H54 (cell line): ENCODE measurements at regions not wholly inside any gene's neighbourhood (a gene's known extent, or its start where the extent isn't known, plus 50 kb on each side); places are given as distances from the start of the nearest gene placed in this dataset.
A peak's percentile ranks its signal among the peaks of the same experiment; 100 is the strongest.

Experiments used
- DNase-seq: peaks from one replicate; pipeline ENCODE4 v3.0.0; 2011; ENCODE audit warnings: low spot score, mixed read lengths; ENCODE audit not compliant: insufficient read length
- FAIRE-seq: peaks from 3 replicates; lab custom pipeline; 2011; peaks lifted over from hg19 to GRCh38; lab: Jason Lieb, UNC
- POLR2A ChIP-seq: IDR thresholded peaks from 2 replicates; pipeline ENCODE4 v1.6.1; 2011; ENCODE audit warnings: low read depth, mild to moderate bottlenecking, low read length

DNA sequence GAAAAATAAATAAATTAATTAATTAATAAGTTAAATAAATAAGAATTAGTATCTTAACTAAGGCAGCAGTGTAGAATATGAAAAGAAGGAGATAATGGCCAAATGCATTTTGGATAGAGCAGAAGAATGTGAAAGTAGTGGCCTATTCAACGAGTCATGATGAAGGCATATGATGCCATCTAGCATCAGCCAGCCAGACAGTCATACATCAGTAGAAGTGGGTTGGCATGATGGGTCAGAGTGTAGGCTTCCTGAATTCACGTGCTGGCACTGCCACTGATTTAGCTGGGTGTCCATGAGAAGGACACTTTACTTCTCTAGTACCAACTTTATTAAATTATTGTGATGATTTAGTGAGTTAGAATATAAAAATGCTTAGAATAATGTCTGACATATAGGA, 256.1 kb upstream of the ARPP21 start:
- FAIRE-seq (no peak), DNase-seq (no peak)
- no peak for TF ChIP-seq POLR2A

DNA sequence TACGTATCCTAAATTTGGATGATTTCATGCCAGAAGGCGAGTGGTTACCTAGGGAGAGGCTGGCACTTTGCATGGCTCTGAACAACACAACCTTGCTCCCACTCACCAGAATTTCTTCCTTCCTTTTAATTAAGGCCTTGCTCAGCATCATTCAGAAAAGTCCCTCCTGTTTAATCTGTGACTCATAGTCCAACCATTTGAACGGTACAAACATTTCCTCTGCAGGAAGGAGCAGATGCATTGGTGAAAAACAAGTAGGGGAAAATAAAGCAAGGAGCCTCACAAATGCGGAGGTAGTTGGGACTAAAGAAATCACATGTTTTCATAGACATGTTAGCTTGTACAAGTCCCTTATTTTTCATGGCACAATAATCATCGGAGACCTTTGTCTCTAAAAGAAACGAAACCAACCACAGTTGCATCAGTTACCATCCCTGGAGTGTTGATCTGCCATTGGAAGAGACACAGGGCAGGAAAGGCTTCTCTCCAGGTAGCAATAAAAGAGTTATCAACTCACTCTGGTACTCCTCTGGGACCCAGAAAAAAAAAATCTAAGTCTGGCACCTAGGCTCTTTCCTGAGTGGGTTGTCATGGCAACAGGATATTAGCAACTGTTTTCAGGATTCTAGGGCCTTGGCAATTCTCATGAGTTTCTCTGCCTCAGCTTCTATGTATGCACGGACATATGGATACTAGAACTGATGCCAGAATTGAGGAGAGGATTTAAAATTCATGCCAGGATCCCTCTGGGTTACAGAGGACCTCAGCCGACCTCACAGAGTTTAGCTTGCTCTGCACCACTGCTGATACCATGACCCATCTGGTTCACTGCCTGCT, 255.4 kb upstream of the ARPP21 start:
- FAIRE-seq (peak; percentile 15), DNase-seq (no peak)
- no peak for TF ChIP-seq POLR2A

DNA sequence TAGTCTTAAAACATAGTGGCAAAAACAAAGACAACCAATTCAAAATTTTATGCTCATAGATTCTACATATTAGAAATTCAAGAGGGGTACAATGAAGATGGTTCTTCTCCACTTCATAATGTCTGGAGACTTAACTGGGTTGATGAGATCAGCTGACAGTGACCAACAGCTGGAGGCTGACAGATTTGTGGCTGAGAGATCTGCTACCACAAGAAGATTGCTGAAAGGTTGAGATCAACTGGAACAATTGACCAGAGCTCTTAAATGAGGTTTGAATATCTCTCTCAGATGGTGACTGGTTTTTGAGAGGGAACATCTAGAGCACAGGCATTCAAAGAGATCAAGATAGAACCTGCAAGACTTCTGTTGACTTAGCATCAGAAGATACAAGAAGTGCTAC, 254.1 kb upstream of the ARPP21 start:
- no peak for TF ChIP-seq POLR2A
- DNase-seq (no peak), FAIRE-seq (no peak)

DNA sequence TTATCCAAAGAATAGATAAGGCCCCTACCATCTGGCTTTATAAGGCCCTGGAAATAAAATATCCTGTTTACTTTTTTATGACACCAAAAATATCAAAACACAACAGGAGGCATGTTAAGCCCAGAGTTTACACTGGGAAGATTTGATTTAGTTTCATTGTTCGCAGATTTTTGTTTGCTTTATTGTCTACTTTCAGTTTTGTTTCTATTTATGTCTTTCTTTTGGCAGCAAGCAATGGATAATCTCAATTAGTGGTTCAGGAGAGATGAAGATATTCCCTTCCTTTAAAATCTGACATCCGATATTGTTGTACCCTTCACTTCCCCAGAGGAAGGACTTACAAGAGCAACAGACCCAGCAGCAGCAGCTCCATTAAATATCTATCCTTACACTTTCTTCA, 249.4 kb upstream of the ARPP21 start:
- TF ChIP-seq POLR2A: no peak
- DNase-seq (no peak), FAIRE-seq (no peak)

DNA sequence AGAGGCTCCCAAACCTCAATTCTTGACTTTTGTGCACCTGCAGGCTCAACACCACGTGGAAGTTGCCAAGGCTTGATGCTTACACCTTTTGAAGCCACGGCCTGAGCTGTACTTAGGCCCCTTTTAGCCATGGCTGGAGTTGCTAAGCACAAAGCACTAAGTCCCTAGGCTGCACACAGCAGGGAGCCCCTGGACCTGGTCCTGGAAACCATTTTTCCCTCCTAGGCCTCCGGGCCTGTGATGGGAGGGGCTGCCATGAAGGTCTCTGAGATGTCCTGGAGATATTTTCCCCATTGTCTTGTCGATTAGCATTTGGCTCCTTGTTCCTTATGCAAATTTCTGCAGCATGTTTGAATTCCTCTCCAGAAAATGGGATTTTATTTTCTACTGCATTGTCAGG, 247.1 kb upstream of the ARPP21 start:
- DNase-seq: no peak
- FAIRE-seq: no peak
- no peak for TF ChIP-seq POLR2A

DNA sequence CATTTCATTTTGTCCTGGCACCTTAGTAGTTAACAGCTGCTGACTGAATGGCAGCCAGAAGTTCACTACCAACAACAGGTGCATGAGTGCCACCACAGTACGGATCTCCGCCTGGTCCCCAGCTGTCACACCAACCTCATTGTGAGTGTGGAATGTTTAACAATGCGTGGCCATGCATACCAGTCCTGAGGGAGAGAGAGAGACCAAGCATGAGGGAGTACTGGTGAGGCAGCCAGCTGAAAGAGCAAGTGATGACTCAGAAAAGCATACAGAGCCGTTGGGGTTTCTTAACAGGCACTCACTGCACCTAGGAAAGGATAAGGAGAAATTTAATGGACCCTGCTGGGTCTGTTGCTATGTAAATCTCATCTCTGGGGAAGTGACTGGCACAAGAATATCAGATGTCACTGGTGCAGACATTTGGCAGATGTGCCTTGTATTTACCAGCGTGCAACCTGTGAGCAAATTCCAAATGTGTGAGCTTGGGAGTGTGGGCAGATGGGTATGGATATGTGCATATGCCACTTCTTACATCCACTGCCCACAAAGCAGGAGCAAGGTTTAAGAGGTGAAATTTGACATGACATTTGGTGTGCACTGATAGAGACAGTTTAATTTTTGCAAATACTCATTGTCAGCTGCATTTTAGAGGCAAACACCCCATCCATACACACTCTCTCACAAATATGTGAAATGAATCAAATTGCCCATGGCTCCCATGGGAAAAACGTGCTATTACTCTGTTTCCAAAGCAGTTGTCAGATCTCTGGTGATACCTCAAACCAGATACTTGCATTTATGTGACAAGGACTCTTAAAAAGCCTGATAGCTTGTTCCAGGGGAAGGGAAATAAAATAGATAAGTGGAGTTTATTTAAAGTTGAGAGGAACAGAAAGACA, 245.2 kb upstream of the ARPP21 start:
- FAIRE-seq (no peak), DNase-seq (no peak)
- TF ChIP-seq POLR2A: no peak

DNA sequence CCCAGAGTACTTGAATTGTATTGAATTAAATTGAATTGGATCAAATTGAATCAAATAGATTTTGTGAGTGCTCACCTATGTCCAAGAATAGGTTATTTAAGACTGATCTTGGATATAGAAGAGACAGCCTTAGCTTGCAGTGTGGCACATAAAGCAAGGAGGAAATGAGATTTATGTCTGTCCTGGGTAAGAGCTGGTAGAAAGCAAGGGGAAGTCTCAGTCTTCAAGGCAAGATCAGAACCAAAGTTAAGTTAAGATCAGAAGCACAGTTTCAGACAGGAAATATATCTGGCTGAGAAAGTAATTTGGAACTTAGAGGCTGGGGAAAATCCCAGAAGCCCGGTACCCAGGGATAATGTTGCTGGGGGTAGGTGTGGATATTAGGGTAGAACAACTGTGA, 244.4 kb upstream of the ARPP21 start:
- FAIRE-seq (no peak), DNase-seq (no peak)
- no peak for TF ChIP-seq POLR2A

DNA sequence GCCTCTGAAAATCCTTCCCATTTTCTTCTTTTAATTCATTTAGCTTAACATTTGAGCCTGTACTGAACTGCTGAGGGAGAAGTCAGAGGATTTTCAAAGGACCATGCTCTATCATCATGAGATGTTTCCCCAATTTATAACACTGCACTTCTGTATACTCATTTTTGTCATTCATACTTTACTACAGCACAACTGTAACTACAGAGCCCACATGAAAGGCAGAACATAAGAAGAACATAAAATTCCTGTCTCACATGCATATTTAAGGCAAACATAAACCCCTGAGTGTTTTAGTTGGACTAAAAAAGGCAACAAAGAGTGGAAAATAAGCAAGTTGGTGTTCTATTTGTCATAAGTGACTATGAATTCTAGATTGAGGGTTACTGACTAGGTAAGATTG, 237.7 kb upstream of the ARPP21 start:
- no peak for DNase-seq
- FAIRE-seq: no peak
- no peak for TF ChIP-seq POLR2A

DNA sequence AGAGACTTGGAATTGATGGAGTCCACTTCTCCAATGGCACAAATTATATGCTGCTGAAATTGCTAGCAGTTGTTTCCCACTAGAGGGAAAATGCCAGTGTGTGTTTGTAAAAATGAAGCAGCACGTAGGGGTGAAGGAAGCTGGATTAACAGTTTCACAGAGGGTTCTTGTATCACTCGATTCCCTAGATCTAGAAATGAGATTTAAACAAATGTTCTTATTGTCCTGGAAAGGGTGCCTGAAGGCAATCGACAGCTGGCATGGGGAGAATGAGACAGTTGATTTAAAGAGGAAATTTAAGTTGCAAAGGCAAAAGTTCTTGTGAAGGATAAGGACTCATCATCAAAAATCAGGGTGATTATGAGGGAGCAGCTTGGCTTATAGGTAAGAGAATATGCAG, 234.8 kb upstream of the ARPP21 start:
- DNase-seq (no peak), FAIRE-seq (no peak)
- TF ChIP-seq POLR2A: no peak

DNA sequence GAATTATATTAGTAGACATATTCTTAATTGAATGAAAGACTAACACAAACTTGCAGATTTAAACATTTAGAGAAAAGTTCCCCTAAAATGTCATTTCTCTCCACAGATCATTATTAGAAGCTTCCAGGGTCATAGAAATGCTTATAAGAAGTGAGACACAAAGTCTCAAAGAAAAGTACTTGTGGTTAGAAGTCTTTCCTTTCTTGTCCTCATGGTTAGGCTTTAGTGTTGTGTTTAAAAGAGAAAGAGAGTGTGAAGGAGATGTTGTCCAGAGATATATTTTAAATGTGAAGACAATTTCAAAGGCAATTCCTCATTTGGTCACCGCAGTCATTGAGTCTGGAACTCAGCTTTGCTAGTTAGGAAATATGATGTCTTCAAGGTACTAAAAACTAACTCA, 230.4 kb upstream of the ARPP21 start:
- DNase-seq: no peak
- TF ChIP-seq POLR2A: no peak
- no peak for FAIRE-seq

DNA sequence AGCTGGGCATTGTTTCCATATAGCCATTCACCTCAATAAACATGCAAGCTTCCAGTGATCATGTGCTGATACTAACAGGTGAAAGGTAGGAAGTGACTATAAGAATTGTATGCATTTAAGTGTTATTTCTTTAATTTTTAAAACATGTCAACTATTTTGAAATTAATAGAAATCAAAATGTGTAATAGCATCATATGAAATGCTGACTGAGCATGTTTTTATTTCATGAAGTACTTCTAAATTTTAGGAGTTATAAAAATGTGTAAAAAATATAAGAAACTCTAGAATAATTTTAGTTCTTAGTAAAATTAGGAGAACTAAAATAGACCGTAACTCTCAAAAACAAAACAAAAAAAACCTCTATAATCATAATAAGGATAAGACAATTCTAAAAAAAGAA, 229.3 kb upstream of the ARPP21 start:
- FAIRE-seq (no peak), DNase-seq (no peak)
- TF ChIP-seq POLR2A: no peak

DNA sequence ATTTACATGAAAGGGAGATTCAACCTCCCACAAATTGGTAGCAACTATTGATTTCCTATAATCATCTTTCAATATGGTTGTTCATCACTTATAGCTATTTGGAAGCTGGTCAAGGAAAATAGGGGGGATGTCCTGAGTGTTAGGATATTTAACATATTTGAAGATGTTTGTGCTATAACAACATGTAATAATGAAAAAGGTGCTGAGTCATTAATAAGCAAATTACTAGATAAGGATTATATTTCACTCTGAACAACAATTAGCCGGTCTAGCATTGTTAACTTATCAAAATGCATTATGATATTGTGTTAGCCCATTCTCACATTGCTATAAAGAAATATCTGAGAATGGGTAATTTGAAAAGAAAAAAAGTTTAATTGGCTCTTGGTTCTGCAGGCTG, 225.8 kb upstream of the ARPP21 start:
- FAIRE-seq (no peak), DNase-seq (no peak)
- no peak for TF ChIP-seq POLR2A

DNA sequence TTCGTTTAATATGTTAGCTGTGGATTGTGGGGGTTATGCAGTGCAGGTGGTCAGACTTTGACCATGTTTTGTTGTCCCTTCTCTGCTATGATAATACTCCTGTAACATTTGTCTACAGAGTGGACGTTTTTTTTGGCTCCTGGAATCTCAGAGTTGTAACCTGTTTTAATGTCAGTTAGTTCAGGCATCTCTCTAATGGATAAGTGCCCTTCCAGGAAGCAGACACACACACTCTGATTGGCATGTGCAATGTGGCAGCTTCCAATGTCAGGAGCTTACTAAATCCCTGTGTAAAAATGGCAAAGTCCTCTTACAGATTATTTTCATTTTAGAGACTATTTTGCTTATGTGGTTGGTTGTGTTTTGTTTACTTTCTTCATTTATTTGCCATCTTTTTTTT, 222.2 kb upstream of the ARPP21 start:
- FAIRE-seq (no peak), DNase-seq (no peak)
- TF ChIP-seq POLR2A: no peak

DNA sequence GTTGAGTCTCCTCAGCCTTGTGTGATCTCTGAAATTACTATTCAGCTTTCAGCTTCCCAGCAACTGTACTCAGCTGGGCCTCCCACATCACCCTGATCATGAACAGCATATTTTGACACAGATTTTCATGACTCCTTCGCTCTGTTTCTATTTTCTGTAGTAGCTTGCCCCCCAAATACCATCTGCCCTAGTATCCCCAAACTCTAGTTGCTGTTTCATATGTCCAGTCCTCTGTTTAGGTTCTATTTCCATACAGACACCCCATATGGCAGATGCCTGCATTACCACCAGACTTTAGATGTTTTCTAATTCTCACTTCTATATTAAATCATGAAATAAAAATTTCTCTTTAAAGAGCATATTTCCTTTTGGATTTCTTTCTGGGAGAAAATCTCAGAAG, 217.2 kb upstream of the ARPP21 start:
- DNase-seq (no peak), FAIRE-seq (no peak)
- TF ChIP-seq POLR2A: no peak
